K562 (cell line): ENCODE measurements at regions not wholly inside any gene's neighbourhood (a gene's known extent, or its start where the extent isn't known, plus 50 kb on each side); places are given as distances from the start of the nearest gene placed in this dataset.

ENCODE experiments used
- ATAC-seq: fragments of 200-7000 bp; cut with Tn5 transposase; 3 replicates; pipeline ENCODE4 v1.9.1; 2020; ENCODE audit warnings: moderate library complexity
- BruUV-seq: library from RNA; stranded (reverse); fragments of 400-500 nt; replicated peaks from 2 replicates; lab custom pipeline; 2021; lab: Mats Ljungman, UMichigan
- CTCF ChIA-PET: fragments of 300-600 bp; formaldehyde crosslinking; extraction: SDS; loops from one replicate; lab custom pipeline; 2021; ENCODE audit warnings: low intra/inter-chr PET ratio; lab: Yijun Ruan, JAX
- POLR2A ChIA-PET: fragments of 300-600, 350-650 bp; sonication (Branson Sonifier 250); formaldehyde crosslinking; extraction: SDS; loops from one replicate; lab custom pipeline; 2021; ENCODE audit warnings: antibody characterized with exemption, inconsistent platforms; lab: Yijun Ruan, JAX
- DNase-seq, 4 experiments: peaks; one replicate each; pipeline versions ENCODE4 v3.0.0 to v3.0.0-alpha.2; 2011 to 2018; ENCODE audit warnings: low spot score in 3 of 4, mixed read lengths in 3 of 4; ENCODE audit errors: extremely low read depth in 1 of 4
- FAIRE-seq: peaks from 2 replicates; lab custom pipeline; 2011; peaks lifted over from hg19 to GRCh38; lab: Jason Lieb, UNC
- H2AFZ ChIP-seq: 2 replicates; pipeline ENCODE4 v1.6.0; 2011; ENCODE audit warnings: low read depth, low read length, control low read depth, inconsistent platforms
- H3K27ac ChIP-seq: fragments of 200-600 bp; 3 replicates; pipeline ENCODE4 v1.8.0; 2011; ENCODE audit warnings: low read depth, mild to moderate bottlenecking, control low read depth, inconsistent platforms, low read length, moderate library complexity, mixed read lengths; ENCODE audit errors: extremely low read depth
- H3K27me3 ChIP-seq, 2 experiments: fragments of 300-600 bp in 1 of 2; 2 replicates in 1 of 2; 3 replicates in 1 of 2; pipeline versions ENCODE4 v1.6.0 to v1.8.0; 2011; ENCODE audit warnings: inconsistent platforms in 2 of 2, low read length in 2 of 2, mild to moderate bottlenecking in 1 of 2, mixed read lengths in 1 of 2, moderate library complexity in 1 of 2; ENCODE audit not compliant: control insufficient read depth in 2 of 2, insufficient read depth in 2 of 2
- H3K36me3 ChIP-seq: fragments of 300-600 bp; 3 replicates; pipeline ENCODE4 v1.8.0; 2011; ENCODE audit warnings: mild to moderate bottlenecking, low read length, inconsistent platforms; ENCODE audit not compliant: control insufficient read depth, insufficient read depth
- H3K4me1 ChIP-seq, 2 experiments: fragments of 200-600 bp in 1 of 2; replicated peaks in 1 of 2; 2 replicates in 1 of 2; 3 replicates in 1 of 2; pipeline versions ENCODE4 v1.5.1 to v1.8.0; 2011; ENCODE audit warnings: inconsistent platforms in 2 of 2, low read length in 2 of 2, mild to moderate bottlenecking in 1 of 2, mixed read lengths in 1 of 2, moderate library complexity in 1 of 2; ENCODE audit not compliant: control insufficient read depth in 2 of 2, insufficient read depth in 2 of 2
- H3K4me2 ChIP-seq: 2 replicates; pipeline ENCODE4 v1.6.1; 2011; ENCODE audit warnings: low read length, control low read depth, inconsistent platforms, mixed read lengths; ENCODE audit not compliant: insufficient read depth
- H3K4me3 ChIP-seq: fragments of 200-600 bp; sonication (generic), shearing (Covaris generic); 2 replicates; pipeline ENCODE4 v1.5.1; 2016; ENCODE audit warnings: control low read depth, inconsistent platforms
- H3K79me2 ChIP-seq: fragments of 200-600 bp; 3 replicates; pipeline ENCODE4 v1.8.0; 2011; ENCODE audit warnings: low read length, inconsistent platforms; ENCODE audit not compliant: control insufficient read depth, insufficient read depth
- H3K9ac ChIP-seq, 2 experiments: 2 replicates each; pipeline versions ENCODE4 v1.6.0 to v1.6.1; 2011; ENCODE audit warnings: low read depth in 2 of 2, low read length in 2 of 2, control low read depth in 1 of 2, inconsistent platforms in 1 of 2, mild to moderate bottlenecking in 1 of 2, mixed read lengths in 1 of 2; ENCODE audit not compliant: insufficient read depth in 1 of 2
- H3K9me1 ChIP-seq: one replicate; pipeline ENCODE4 v1.6.0; 2011; ENCODE audit warnings: inconsistent platforms, mild to moderate bottlenecking, low read length, moderate library complexity; ENCODE audit not compliant: control insufficient read depth, insufficient read depth
- H3K9me3 ChIP-seq: replicated peaks from 2 replicates; pipeline ENCODE4 v1.5.1; 2011; ENCODE audit warnings: low read depth, low read length, inconsistent platforms; ENCODE audit not compliant: control insufficient read depth, insufficient read depth
- H4K20me1 ChIP-seq: replicated peaks from 2 replicates; pipeline ENCODE4 v1.6.1; 2011; ENCODE audit warnings: low read length, inconsistent platforms, mixed read lengths; ENCODE audit not compliant: control insufficient read depth, insufficient read depth
- CBX1 ChIP-seq: sonication (generic); IDR thresholded peaks from 2 replicates; pipeline ENCODE4 v1.6.1; 2016; ENCODE audit warnings: antibody characterized with exemption, low read depth, mild to moderate bottlenecking
- MYNN ChIP-seq, 2 experiments: sonication (generic); formaldehyde crosslinking in 1 of 2; IDR thresholded peaks; 2 replicates each; pipeline versions ENCODE4 v1.5.0 to v1.6.1; 2016 to 2020; ENCODE audit warnings: antibody characterized with exemption in 1 of 2, missing genetic modification reagents in 1 of 2
- PRMT5 ChIP-seq: sonication (generic); formaldehyde crosslinking; IDR thresholded peaks from 2 replicates; pipeline ENCODE4 v1.5.0; 2020; ENCODE audit warnings: missing genetic modification reagents
- SMAD1 ChIP-seq: fragments of 150-350 bp; IDR thresholded peaks from 2 replicates; pipeline ENCODE4 v1.6.1; 2014; ENCODE audit warnings: low read length, low read depth; ENCODE audit not compliant: partially characterized antibody
- TAF7 ChIP-seq: fragments of 450-650 bp; IDR thresholded peaks from 2 replicates; pipeline ENCODE4 v1.6.1; 2016; ENCODE audit warnings: missing genetic modification characterization, missing compliant biosample characterization
- TARDBP ChIP-seq: fragments of 450-650 bp; IDR thresholded peaks from 2 replicates; pipeline ENCODE4 v1.6.1; 2016
- ZFP30 ChIP-seq: fragments of 250-450 bp; sonication (Bioruptor Pico); IDR thresholded peaks from 2 replicates; pipeline ENCODE4 v1.8.0; 2022; ENCODE audit warnings: moderate library complexity, mild to moderate bottlenecking, inconsistent platforms, borderline replicate concordance
- ZNF75A ChIP-seq: fragments of 450-650 bp; formaldehyde crosslinking; IDR thresholded peaks from 2 replicates; pipeline ENCODE4 v1.4.0; 2020; ENCODE audit warnings: mild to moderate bottlenecking
- WGBS: fragments of 100-300 bp; shearing (Covaris generic); methylation state at CpG from one replicate; pipeline ENCODE4 v1.1.6; 2016; ENCODE audit warnings: low coverage, mixed read lengths; ENCODE audit not compliant: insufficient coverage; ENCODE audit errors: missing lambda C conversion rate; 5-methylcytosine and 5-hydroxymethylcytosine counted together
- in situ Hi-C: fragments of 300-500 bp; cut with MboI; formaldehyde crosslinking; loops from 4 replicates; pipeline ENCODE4 v1.15.0; 2018; ENCODE audit warnings: inconsistent platforms, mixed read lengths
- intact Hi-C: fragments of 100-400 bp; cut with micrococcal nuclease; formaldehyde crosslinking; loops from 2 replicates; pipeline ENCODE4 v1.14.2; 2022
- TF ChIP-seq, protein P1 (sequence below): fragments of 250-450 bp; sonication (Bioruptor Pico); IDR thresholded peaks from 2 replicates; pipeline ENCODE4 v1.4.0; 2020; ENCODE audit warnings: mild to moderate bottlenecking, moderate library complexity, borderline replicate concordance
- TF ChIP-seq, protein P2 (sequence below): fragments of 250-450 bp; sonication (Bioruptor Pico); IDR thresholded peaks from 2 replicates; pipeline ENCODE4 v1.4.0; 2020; ENCODE audit warnings: mild to moderate bottlenecking, moderate library complexity

DNA sequence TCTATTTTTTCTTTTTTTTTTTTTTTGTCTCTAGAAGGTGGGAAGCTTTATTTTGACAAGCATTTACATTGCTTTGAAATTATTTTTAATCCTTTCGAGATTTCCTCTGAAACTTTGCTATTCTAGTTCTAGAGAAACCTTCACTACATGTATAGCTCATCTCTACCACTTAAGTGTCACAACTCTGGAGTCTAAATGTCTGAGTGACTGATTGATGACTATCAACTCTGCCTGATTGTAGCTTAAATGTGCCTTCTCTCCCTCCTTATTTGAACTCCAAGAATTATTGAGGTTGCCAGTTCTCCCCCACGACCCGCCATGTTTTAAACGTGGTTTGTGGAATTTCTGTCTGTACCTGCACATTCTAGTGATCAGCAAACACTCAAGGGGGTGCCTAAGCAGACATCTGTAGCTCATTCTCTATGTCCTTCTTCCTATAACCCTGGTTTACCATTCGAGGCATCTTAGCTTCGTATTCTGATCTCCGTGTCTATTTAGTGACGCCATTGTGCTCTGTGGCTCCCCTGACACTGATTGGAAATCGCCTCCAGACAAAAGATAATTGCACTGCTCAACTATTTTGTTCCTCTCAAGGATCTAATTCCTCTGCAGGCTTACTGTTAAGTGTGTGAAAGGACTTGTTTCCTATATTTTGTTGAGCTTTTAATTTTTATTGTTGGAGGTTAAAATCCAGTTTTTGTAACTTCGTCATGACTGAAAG is 1570.6 kb downstream of the BRINP3 start:
- no TSS peak for BruUV-seq
- Histone ChIP-seq H2AFZ (no peak overlapping the region), H3K79me2 (no peaks in the 10 kb centered on the region), H3K36me3 (no peaks in the 10 kb centered on the region), H3K9me3 (no peaks in the 10 kb centered on the region; the same call in 1 of the 2 replicates), H3K4me1 (no peaks in the 10 kb centered on the region), H3K4me3 (no peak overlapping the region), H3K27me3 (no peaks in the 10 kb centered on the region), H3K9me1 (no peaks in the 10 kb centered on the region), H3K4me2 (no peak overlapping the region), H3K27ac (no peak overlapping the region), H4K20me1 (no peaks in the 10 kb centered on the region), H3K9ac (no peak overlapping the region)
- WGBS: under 1% methylated on average over 10 of the region's 10 CpGs
- in situ Hi-C loops: no loop called here
- intact Hi-C loops: no loop called here
- TF ChIP-seq PRMT5 (CRISPR knock-in tag) (no peak), TARDBP (no peak), ZNF75A (CRISPR knock-in tag) (no peak)
- no peak for FAIRE-seq
- ATAC-seq: no peak
- ChIA-PET CTCF (no interaction called here), POLR2A (no interaction called here)
- DNase-seq: no peak

DNA sequence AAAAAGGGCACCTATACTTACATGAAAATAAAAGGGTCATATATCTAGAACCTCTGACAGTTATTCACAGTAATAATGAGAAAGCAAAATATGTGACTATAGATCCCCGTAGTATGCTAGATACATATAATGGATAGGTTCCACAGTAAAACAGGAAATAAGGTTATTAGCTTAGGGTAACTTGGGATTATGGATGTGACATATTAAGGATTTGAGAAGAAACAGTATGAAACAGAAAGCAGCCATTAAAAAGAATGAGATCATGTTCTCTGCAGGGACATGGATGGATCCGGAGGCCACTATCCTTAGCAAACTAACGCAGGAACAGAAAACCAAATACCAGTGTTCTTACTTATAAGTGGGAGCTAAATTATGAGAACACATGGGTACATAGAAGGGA is 1547.3 kb downstream of the BRINP3 start:
- CTCF ChIA-PET: no interaction called here
- POLR2A ChIA-PET: no interaction called here
- no peaks in the 10 kb centered on the region for H3K36me3 ChIP-seq
- no peak overlapping the region for H3K4me3 ChIP-seq
- no peak for DNase-seq
- 2% methylated on average over 3 of the region's 3 CpGs for WGBS
- no peaks in the 10 kb centered on the region for H3K4me1 ChIP-seq
- BruUV-seq: no TSS peak
- H3K9ac ChIP-seq: no peak overlapping the region
- no peaks in the 10 kb centered on the region for H3K79me2 ChIP-seq
- H2AFZ ChIP-seq: no peak overlapping the region
- no peaks in the 10 kb centered on the region for H3K9me3 ChIP-seq
- FAIRE-seq: no peak
- H3K27me3 ChIP-seq: no peaks in the 10 kb centered on the region
- no peaks in the 10 kb centered on the region for H3K9me1 ChIP-seq
- H3K4me2 ChIP-seq: no peak overlapping the region
- no peak overlapping the region for H3K27ac ChIP-seq
- H4K20me1 ChIP-seq: no peaks in the 10 kb centered on the region
- intact Hi-C loops: no loop called here
- no peak for ATAC-seq
- in situ Hi-C loops: no loop called here
- TF ChIP-seq, protein P1, sequence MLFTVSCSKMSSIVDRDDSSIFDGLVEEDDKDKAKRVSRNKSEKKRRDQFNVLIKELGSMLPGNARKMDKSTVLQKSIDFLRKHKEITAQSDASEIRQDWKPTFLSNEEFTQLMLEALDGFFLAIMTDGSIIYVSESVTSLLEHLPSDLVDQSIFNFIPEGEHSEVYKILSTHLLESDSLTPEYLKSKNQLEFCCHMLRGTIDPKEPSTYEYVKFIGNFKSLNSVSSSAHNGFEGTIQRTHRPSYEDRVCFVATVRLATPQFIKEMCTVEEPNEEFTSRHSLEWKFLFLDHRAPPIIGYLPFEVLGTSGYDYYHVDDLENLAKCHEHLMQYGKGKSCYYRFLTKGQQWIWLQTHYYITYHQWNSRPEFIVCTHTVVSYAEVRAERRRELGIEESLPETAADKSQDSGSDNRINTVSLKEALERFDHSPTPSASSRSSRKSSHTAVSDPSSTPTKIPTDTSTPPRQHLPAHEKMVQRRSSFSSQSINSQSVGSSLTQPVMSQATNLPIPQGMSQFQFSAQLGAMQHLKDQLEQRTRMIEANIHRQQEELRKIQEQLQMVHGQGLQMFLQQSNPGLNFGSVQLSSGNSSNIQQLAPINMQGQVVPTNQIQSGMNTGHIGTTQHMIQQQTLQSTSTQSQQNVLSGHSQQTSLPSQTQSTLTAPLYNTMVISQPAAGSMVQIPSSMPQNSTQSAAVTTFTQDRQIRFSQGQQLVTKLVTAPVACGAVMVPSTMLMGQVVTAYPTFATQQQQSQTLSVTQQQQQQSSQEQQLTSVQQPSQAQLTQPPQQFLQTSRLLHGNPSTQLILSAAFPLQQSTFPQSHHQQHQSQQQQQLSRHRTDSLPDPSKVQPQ (CRISPR knock-in tag): no peak
- TF ChIP-seq SMAD1 (no peak), CBX1 (no peak), TAF7 (tag) (no peak), MYNN (IDR thresholded peaks at IDR 0.05) (no peak), MYNN (CRISPR knock-in tag; IDR thresholded peaks at IDR 0.05) (no peak), ZFP30 (CRISPR knock-in tag) (no peak)
- TF ChIP-seq, protein P2, sequence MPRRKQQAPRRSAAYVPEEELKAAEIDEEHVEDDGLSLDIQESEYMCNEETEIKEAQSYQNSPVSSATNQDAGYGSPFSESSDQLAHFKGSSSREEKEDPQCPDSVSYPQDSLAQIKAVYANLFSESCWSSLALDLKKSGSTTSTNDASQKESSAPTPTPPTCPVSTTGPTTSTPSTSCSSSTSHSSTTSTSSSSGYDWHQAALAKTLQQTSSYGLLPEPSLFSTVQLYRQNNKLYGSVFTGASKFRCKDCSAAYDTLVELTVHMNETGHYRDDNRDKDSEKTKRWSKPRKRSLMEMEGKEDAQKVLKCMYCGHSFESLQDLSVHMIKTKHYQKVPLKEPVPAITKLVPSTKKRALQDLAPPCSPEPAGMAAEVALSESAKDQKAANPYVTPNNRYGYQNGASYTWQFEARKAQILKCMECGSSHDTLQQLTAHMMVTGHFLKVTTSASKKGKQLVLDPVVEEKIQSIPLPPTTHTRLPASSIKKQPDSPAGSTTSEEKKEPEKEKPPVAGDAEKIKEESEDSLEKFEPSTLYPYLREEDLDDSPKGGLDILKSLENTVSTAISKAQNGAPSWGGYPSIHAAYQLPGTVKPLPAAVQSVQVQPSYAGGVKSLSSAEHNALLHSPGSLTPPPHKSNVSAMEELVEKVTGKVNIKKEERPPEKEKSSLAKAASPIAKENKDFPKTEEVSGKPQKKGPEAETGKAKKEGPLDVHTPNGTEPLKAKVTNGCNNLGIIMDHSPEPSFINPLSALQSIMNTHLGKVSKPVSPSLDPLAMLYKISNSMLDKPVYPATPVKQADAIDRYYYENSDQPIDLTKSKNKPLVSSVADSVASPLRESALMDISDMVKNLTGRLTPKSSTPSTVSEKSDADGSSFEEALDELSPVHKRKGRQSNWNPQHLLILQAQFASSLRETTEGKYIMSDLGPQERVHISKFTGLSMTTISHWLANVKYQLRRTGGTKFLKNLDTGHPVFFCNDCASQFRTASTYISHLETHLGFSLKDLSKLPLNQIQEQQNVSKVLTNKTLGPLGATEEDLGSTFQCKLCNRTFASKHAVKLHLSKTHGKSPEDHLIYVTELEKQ (CRISPR knock-in tag): no peak
